ENCODE measurements at regions not wholly inside any gene's neighbourhood (a gene's known extent, or its start where the extent isn't known, plus 50 kb on each side); places are given as distances from the start of the nearest gene placed in this dataset.
"Not testable (repeated sequence)": the region's sequence is repeated elsewhere in the genome, so short reads cannot be mapped to it uniquely, and the experiment has no call there.

DNA sequence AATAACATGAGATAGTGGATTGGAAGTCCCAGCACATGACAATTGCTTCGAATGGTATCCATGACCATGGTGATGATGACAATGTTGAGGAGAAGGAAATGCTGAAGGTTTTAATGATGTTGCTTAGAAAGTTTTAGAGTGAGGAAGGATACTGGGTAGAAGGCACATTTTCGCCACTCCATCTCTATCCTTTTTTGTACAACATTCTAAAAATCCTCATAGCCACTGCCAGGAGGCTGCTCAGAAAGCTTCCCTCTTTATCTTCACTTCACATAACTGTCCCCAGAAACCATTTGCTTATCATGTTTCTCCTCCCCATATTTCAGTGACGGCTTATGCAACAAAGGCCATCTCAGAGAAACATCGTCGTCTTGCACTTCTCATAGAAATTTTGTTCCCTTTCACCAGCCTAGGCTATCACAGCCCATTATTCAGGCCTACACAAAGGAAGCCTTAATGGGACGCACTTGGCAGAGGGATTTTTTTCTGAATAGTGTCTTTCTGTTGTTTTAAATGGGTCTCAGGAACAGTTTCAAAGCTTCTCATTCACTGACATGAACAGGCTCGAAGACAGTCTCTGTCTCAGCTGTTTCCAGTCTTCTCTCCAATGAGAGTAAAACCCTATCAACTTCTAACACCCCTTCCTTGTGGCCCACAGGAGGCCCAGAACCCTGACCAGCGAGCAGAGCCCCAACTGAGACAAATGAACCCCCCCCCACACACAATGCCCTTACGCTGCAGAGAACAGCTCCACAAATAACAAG is 506.7 kb downstream of the HAPSTR1 start:
- DNase-seq = no peak

DNA sequence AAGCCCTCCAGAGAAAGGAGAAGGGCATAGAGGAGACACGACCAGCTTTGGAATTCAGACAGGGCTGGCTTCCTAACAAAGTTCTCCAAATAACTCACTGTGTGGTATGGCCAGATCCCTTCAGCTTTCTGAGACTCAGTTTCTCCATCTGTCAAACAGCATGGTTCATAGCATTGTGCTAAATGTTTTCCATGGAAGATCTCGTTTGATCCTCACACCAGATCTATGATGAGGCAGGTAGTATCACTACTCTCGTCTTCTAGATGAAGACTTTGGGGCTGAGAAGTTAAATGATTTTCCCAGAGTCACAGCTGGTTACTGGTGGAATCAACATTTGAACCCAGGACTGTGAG is 507.3 kb downstream of the HAPSTR1 start:
- DNase-seq = no peak

DNA sequence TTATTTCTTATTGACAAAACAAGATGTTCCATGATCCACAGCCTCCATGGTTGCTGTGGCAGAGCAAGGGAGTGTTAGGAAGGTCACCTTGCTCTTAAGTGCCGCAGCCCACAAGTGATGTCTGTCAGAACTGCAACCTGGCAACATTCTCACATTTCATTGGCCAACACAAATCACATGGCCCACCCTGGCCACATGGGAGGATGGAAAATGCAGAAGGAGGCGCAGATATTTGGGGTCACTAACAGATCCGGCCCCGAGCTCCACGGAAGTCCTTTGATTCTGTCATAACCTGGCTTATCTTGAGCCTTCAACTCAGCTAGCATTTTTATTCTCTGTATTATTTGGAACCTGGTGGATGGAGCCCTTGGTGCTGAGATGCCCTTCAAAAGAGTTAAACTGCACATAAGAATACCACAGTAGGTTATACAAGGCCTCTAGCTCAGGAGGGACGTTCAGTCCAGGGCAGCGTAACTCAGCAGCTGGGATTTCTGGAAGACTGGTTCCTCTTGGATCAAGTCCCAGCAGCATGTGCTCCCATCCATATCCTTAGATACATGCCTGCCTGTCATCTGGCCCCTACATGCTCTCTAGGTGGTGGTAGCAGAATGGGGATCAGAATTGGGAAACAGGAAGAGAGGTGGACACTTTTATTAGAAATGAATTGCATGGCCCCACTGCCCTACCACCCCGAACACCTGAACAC is 508.1 kb downstream of the HAPSTR1 start:
- no peak for DNase-seq

DNA sequence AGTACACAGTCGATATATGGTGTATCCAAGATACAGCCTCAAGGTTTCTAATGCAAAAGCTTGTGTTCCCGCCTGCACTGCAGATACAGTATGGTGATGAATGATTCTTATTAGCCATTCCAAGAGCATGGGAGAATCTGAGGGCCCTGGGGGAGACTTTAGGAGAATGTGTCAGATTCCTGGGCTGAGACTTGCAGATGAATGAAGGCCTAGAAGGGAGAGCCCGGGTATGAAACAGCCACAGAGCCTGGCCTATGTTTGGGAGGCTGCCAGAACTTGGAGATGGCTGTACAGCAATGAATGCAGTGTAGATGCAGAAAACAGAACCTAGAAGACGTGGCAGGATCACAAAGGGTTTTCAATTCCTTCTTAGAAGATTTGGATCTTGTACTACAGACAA is 510.7 kb downstream of the HAPSTR1 start:
- DNase-seq = no peak

DNA sequence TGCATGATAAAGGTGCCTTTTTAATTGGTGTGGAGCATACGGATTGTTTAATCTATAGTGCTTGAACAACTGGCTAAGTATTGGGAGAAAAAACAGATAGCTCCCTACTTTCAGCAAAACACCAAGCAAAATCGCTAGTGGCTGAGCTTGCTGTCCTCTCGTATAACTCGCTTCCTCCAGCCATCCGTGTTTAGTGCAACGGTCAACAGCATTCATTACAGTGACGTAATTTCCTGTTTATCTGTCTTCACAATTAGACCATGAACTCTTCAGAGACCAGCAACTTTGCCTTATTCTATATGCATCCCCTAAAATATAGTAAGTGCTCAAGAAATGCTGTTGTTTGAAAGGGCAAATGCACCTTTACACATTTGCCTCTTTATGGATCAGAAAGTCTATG is 511.9 kb downstream of the HAPSTR1 start:
- DNase-seq = no peak

DNA sequence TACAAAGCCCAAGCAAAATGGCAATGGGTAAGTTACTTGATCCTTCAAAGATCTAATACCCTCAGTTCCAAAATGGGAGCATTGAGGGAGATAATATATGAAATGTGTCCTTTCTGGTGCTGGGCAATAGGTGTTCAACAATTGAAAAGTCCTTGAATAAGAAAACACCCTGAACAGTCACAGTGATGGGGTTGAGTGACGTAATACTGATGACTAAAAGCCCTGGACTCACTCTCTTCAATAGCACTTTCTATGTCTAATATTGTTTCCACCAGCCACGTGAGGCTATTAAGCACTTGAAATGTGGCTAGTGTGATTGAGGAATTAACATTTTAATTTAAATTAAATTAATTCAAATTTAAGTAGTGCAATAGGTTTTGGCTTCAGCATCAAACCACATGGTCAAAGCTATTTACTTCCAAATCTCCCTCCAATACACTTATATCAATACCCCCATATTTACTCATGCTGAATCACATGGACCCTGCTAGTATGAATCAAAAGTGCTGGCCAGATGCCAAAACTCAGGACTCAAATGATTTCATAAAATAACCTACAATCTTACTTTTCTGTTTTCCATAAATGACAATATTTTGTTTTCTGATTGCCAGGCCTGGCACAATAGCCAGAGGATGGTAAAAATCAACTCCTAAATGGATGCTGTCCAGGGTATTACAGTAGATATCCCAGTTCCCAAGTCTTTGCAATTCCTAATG is 516.2 kb downstream of the HAPSTR1 start:
- DNase-seq = no peak

DNA sequence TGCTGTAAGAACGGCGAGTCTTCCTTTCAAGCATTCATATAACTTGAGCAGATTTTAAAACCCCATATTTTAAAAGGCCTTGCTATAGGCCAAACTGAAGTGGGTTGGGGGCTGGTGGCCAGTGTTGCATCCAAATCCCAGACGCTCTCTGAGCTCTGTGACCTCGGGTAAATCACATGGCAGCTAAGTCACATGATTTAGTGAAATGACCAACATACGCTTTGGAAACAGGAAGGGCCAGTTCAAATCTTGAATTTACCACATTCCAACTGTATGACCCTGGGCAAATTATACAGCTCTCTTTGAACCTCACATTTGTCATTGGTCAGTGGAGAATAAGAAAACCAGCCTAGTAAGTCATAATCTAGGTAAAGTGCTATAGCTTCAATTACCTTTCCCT is 519.3 kb downstream of the HAPSTR1 start:
- DNase-seq = no peak

DNA sequence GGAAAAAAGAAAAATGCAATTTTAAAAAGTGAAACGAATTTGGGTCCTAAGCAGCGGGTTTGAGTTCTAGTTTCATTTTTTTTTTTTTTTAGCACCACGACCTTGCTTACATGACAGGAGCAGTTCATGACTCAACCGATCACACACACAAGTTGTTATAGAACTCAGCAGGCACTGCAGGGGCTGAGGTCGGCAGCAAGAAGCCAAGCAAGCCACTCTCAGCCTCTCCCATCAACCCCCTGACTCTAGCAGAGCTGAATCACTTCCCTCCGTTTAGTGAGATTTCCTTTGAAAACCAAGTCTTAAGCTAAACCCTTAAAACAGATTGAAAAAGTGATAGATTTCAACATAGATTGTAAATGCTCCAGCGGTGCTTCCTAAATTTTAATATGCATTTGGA is 520.8 kb downstream of the HAPSTR1 start:
- DNase-seq = no peak

DNA sequence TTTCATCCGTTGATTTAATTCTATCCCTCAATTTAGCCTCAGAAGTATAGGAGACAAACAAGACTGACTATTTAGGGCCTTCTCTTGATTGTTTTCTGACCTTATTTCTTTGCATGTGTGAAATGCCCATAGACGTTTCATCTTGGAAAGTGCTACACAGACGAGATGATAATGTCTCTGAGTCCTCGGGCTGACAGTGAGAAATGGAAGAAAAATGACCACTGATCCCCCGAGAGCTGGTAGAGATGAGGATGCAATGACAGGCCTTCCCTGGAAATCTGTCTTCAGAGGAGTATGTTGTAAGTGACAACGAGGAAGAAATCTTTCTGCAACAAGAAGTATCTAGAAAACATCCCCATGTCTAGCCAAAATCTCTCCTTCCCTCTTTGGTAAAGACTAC is 522.9 kb downstream of the HAPSTR1 start:
- no peak for DNase-seq

DNA sequence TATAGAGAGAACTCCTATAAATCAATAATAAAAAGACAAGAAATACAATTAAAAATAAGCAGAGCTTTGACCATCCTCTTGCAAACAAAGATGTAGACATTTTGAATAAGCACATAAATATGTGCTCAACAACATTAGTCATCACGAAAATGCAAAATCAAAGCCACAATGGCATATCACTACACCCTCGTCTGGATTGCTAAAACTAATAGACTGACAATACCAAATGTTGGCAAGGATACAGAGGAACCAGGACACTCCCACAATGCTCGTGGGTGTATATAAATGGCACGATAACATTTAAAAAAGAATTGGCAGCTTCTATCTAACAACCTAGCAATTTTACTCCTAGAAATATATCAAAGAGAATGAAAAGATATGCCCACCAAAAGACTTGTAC is 530.8 kb downstream of the HAPSTR1 start:
- DNase-seq = no peak

DNA sequence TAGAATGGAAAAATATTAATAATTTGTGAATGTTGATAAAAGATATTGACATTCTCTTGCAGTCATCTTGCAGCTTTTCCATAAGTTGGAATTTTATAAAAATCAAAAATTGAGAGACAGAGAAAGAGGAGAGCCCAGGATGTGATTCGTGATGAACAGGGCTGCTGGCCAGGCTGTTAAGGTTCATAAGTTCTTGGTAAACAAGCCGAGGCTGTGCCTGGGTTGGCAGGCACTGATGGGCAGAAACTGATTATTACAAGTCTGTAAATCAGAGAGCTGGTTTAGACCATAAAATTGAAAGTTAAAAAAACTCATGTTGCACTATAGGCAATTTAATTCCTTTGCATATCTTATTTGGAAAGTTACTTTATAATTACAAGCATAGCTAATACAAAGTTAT is 533.7 kb downstream of the HAPSTR1 start:
- DNase-seq = no peak

DNA sequence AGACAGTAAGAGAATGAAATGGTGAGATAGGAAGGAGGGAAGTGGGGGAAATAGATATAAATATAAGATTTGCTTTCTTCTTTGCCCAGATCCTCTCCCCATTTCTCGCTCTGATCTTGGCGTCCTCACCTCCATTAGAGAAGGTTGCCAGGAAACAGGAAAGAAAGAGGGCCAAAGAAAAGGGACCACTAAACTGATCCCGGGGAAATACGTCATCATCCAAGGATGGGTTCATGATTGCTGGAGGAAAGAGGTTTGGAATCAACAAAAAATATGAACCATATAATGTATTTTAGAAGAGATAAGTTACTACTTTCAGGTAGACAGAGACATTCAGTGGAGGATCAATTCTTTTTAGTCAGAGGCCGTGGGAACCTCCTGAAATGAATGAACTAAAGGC is 536.0 kb downstream of the HAPSTR1 start:
- DNase-seq = no peak

DNA sequence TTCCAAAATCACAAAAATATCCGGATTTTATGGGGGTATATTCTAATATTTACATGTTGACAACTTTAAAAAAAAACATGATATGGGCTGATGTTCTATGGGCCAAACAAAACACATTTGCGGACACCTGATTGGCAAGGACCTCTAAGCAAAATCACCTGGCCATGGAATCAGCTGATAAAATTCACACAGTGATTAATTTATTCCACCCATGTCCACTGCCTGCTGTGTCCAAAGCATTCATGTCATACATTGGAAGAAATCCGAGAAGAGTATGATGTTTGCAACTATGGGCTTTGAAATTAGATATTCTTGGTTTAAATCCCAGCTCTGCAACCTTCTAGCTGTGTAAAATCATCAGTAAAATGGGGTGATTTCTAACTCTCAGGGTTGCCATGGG is 538.7 kb downstream of the HAPSTR1 start:
- no peak for DNase-seq

DNA sequence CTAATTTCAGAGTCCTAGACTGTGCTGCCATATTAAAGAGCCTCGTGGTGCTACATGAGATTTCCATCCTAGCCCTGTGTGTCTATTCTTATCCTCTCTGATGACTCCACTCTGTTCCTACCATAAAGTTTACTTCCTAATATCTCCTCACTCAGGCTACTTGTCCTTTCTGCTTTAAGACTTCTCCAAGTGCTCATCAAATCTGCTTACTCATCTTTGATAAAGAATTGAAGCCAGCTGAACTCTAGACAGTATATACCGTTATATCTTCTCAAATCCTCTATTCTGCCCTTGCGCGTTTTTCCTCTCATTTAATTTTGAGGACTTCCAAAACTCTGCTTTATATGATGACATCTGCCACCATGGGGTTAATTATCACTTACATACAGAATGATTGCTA is 539.5 kb downstream of the HAPSTR1 start:
- no peak for DNase-seq

DNA sequence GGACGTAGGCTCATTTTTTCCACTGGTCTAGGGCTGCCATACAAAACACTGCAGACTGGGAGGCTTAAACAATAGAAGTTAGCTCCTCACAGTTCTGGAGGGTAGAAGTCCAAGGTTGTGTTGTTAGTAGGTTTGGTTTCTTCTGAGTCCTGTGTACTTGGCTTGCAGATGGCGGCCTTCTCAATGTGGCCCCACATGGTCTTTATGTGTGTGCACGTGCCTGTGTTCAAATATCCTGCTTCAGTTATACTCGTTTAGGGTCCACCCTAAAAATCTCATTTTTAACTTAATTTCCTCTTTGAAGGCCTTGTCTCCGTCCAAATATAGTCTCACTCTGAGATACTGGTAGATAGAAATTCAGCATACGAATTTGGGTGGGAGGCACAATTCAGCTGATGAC is 542.4 kb downstream of the HAPSTR1 start:
- DNase-seq = no peak

DNA sequence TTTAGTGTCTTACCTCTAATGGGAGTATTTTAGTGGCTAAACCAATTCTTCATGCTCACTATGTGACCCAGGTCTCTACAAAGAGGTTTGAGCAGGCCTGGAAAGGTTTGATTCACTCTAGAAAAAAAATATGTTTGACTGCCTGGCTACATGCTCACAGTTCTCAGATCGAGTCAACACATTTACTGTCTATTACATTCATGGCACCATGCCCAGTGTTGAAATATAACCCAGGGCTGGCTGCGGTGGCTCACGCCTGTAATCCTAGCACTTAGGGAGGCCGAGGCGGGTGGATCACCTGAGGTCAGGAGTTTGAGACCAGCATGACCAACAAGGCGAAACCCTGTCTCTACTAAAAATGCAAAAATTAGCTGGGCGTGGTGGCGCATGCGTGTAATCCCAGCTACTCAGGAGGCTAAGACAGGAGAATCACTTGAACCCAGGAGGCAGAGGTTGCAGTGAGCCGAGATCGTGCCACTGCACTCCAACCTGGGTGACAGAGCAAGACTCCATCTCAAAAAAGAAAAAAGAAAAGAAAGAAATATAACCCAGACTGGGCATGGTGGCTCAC is 543.8 kb downstream of the HAPSTR1 start:
- DNase-seq = not testable (repeated sequence)

DNA sequence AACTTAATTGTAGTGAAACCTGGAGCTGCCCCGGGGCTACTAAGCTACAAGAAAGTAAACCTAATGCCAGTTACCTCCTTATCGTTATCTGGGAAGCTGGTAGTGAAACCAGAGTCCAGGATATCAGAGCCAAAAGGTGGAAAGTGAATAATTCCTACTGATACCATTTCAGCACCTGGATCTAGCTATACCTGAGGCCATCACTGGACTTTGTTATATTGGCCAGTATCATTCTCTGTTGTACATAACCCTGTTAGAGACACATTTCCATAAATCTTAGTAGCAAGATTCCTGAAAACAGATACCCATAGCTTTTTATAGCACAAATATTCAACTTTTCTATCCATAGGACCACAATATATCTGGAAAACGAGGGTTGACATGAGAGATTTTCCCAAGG is 538.0 kb downstream of the GRIN2A start:
- no peak for DNase-seq

DNA sequence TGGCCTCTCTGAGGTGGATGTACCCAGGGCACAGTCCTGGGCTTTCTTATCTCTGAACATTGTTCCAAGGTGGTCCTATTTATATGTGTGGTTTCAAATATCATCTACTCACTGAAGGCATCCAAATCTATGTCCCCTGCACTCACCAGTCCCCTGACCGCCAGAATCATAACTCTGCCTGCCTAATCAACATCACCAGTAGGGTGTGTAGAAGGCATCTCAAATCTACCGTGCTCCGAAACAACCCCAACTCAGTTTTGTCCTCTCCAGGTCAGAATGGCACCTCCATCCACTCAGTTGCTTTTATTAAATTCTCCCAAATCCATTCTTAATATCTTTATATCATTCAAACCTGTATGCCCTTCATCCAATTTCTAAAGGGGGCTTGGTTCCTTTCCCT is 536.3 kb downstream of the GRIN2A start:
- DNase-seq = no peak

DNA sequence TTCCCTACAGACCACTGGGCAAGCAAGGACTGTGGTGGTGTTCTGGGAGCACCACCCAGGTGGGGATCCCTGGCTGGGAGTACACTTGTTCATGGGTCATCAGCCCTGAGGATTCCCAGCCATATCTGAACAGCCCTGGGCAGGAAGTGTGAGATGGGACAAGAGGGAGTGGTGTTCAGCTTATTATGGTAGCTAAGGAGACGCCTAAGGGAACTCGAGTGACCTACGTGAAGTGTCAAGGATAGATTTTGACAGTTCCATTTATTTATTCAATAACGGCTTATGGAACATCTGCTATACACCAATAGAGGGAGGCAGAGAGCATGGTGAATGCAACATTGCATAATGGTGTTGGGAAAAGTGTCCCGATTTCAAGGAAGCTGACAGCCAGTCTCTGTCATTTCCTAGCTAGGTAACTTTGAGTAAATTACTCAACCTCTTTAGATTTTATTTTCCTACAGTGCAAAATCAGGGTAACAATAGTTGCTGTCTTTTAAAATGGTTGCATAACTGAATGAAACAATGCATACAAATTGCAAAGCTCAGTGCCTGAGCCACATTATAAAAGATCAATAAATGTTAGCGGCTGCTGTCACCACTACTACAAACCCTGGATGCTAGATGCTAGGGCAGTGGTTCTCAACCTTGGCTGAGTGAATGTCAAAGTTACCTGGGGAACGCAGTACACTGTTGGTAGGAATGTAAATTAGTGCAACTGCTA is 534.1 kb downstream of the GRIN2A start:
- DNase-seq = no peak

DNA sequence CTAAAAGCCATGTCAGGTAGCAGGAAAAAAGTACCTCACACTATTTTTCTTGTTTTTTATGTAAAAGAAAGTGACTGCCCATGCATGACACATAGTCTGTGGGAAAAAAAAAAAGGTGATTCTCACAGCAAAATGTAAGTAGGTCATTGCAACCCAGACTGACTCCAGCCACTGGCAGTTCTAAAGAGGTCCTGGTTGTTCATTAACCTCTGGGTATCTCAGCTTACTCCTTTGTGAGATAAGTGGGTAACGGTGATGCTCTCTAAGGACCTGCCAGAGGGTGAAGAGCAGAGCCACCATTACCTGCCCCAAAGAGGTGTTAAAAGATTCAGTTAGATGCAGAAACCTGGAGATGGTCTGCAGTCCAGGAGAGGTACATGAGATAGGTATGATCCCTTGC is 531.9 kb downstream of the GRIN2A start:
- DNase-seq = no peak

DNA sequence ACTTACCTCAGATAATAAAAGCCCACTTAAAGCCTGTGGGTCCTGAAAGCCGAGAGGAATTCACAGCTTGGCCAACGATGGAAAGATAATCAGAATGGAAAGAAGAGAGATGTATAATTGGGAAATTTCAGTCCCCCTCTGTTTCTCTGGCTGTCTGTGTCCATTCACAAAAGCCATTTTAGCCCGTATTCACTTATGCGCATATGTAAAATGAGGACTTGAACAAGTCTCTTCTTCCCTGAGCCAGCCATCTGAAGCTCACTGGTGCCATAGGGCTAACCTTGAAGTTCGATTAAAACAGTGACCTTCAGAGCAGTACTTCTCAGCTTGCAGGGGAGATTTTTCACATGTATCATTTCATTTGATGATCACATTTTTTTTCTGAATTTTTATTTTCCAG is 527.2 kb downstream of the GRIN2A start:
- no peak for DNase-seq

DNA sequence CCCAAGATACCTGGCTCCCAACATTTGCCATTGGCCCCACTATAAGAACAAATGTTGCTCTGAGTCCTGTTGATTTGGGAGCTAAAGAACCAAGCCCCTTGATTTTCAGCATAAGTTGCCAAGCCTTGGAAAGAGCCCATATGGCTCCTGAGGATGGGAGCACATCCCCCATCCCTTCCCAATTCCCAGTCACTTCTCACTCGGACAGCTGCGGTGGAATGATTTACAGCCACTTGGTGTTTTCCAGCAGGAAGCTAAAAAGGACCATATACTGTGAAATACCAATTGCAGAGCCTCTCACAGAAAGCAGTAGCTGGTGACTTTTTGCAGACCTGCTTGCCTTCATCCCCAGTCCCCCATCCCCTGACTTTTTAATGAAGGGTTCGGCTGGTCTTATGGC is 524.6 kb downstream of the GRIN2A start:
- DNase-seq = no peak

DNA sequence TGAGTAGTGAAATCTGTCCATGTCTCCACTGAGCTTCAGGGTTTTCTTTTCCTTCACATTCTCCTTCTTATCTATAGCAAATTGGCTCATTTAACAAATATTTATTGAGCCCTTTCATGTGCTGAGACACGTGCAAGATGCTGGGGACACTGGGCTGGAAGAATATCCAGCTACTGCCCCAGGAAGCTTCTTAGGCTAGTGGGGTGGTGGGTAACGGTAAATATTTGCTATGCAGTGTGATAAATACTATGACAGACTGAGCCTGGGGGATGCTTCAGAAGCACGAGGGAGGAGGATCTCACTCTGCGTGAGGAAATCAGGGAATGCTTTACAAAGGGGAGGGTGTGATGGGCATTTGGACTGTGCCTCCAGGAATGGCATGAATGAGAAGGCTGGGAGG is 524.1 kb downstream of the GRIN2A start:
- no peak for DNase-seq
